NCI-H2227 (cell line): ENCODE measurements at regions not wholly inside any gene's neighbourhood (a gene's known extent, or its start where the extent isn't known, plus 50 kb on each side); places are given as distances from the start of the nearest gene placed in this dataset.

Source experiments
- DNase-seq: peaks from one replicate; lab custom pipeline; 2025; ENCODE audit not compliant: unreplicated experiment; lab: John Stamatoyannopoulos, UW

- no peak for DNase-seq
These were observed 184.2 kb downstream of the NSG2 start for GRCh38 chr5:174229514-174230370.

GRCh38 chr5:174231956-174232487 is 186.5 kb downstream of the NSG2 start:
- no peak for DNase-seq

GRCh38 chr5:174234388-174234787 is 188.9 kb downstream of the NSG2 start:
- no peak for DNase-seq

GRCh38 chr5:174235221-174236011 is 189.9 kb downstream of the NSG2 start:
- DNase-seq, result no peak

- no peak for DNase-seq
These were observed 190.6 kb downstream of the NSG2 start for GRCh38 chr5:174236070-174236469.

GRCh38 chr5:174239718-174240117 is 194.2 kb downstream of the NSG2 start:
- DNase-seq, result no peak

- no peak for DNase-seq
These were observed 197.1 kb downstream of the NSG2 start for GRCh38 chr5:174242573-174242972.

GRCh38 chr5:174243904-174244303 is 198.4 kb downstream of the NSG2 start:
- DNase-seq, result no peak

- no peak for DNase-seq
These were observed 200.1 kb downstream of the NSG2 start for GRCh38 chr5:174245516-174246075.

GRCh38 chr5:174246743-174247142 is 201.2 kb downstream of the NSG2 start:
- DNase-seq, result no peak

GRCh38 chr5:174247301-174247700 is 201.8 kb downstream of the NSG2 start:
- no peak for DNase-seq

- DNase-seq, result no peak
These were observed 205.9 kb downstream of the NSG2 start for GRCh38 chr5:174251305-174252000.

GRCh38 chr5:174252121-174252520 is 206.6 kb downstream of the NSG2 start:
- DNase-seq, result no peak

GRCh38 chr5:174259696-174260420 is 214.4 kb downstream of the NSG2 start:
- no peak for DNase-seq

GRCh38 chr5:174271316-174271715 is 225.8 kb downstream of the NSG2 start:
- DNase-seq, result no peak

- DNase-seq, result no peak
These were observed 227.2 kb downstream of the NSG2 start for GRCh38 chr5:174272671-174273070.

GRCh38 chr5:174273325-174273724 is 227.8 kb downstream of the NSG2 start:
- DNase-seq, result no peak

- no peak for DNase-seq
These were observed 230.5 kb downstream of the NSG2 start for GRCh38 chr5:174275959-174276358.

- no peak for DNase-seq
These were observed 235.7 kb downstream of the NSG2 start for GRCh38 chr5:174281089-174281760.

GRCh38 chr5:174281855-174282254 is 236.3 kb downstream of the NSG2 start:
- no peak for DNase-seq
